ENCODE measurements at regions not wholly inside any gene's neighbourhood (a gene's known extent, or its start where the extent isn't known, plus 50 kb on each side); places are given as distances from the start of the nearest gene placed in this dataset.

DNA sequence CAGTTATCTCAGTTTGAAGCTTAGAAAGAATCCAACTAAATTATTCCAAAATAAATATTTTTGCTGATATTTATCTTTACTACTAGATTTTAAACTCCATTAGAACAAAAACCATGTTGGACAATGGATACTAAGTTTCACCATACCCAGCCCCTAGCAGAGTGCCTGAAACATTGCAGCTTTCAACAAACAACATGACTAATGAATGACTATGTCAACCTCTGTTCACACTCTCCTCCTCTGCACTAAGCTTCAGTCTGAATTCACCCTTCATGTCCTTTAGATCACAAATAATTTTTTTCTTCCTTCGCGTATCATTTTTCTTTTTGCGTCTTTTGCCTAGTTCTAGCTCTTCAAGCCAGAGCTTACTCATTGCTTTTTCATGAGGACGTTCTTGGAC lies 315.2 kb downstream of the PCDH10 start:
- H3K4me2 ChIP-seq (replicated peaks; ENCODE audit: extremely low read depth, low read length, poor library complexity, severe bottlenecking) = no peak overlapping the region
- Mint-ChIP-seq H3K27ac (no peak overlapping the region), H3K4me1 (no peaks in the 10 kb centered on the region), H3K27me3 (ENCODE audit: low read depth in 3 of 3) (peaks cover 0 to 2% (median 0%) of the 10 kb centered on the region in 3 donors), H3K9me3 (peaks cover 0 to 4% (median 0%) of the 10 kb centered on the region in 7 donors), H3K36me3 (no peaks in the 10 kb centered on the region), H3K4me3 (no peak overlapping the region)
- H2AFZ ChIP-seq (ENCODE audit: insufficient read depth, low read depth, low read length, poor library complexity, severe bottlenecking) = no peak overlapping the region
- 95% methylated on average over 3 of the region's 4 CpGs for WGBS (ENCODE audit: insufficient coverage)
- intact Hi-C loops (cut with micrococcal nuclease) = no loop called here
- no peaks in the 10 kb centered on the region for H3K36me3 ChIP-seq (replicated peaks in 1 of 2; ENCODE audit: control insufficient read depth in 1 of 2, insufficient read depth in 2 of 2, low read length in 2 of 2)
- no peaks in the 10 kb centered on the region for H3K79me2 ChIP-seq (ENCODE audit: insufficient read depth, low read length)
- H3K27me3 ChIP-seq (ENCODE audit: control insufficient read depth in 2 of 2, insufficient read depth in 2 of 2, low read length in 2 of 2) = no peaks in the 10 kb centered on the region
- H3K9me3 ChIP-seq (replicated peaks in 1 of 2; ENCODE audit: control insufficient read depth in 1 of 2, insufficient read depth in 1 of 2, low read length in 2 of 2) = no peaks in the 10 kb centered on the region
- no peak overlapping the region for H3K27ac ChIP-seq (ENCODE audit: low read depth in 1 of 2, low read length in 2 of 2)
- H3K9ac ChIP-seq (ENCODE audit: insufficient read depth, low read length, poor library complexity, severe bottlenecking) = no peak overlapping the region
- no peak for DNase-seq
- no peaks in the 10 kb centered on the region for H3K4me1 ChIP-seq (ENCODE audit: control insufficient read depth in 1 of 2, insufficient read depth in 2 of 2, low read length in 2 of 2)
- H4K20me1 ChIP-seq (ENCODE audit: insufficient read depth, low read length) = no peaks in the 10 kb centered on the region
- no peak overlapping the region for H3K4me3 ChIP-seq (replicated peaks in 1 of 3; ENCODE audit: low read depth in 2 of 3, low read length in 3 of 3)
- TF ChIP-seq, protein P1, sequence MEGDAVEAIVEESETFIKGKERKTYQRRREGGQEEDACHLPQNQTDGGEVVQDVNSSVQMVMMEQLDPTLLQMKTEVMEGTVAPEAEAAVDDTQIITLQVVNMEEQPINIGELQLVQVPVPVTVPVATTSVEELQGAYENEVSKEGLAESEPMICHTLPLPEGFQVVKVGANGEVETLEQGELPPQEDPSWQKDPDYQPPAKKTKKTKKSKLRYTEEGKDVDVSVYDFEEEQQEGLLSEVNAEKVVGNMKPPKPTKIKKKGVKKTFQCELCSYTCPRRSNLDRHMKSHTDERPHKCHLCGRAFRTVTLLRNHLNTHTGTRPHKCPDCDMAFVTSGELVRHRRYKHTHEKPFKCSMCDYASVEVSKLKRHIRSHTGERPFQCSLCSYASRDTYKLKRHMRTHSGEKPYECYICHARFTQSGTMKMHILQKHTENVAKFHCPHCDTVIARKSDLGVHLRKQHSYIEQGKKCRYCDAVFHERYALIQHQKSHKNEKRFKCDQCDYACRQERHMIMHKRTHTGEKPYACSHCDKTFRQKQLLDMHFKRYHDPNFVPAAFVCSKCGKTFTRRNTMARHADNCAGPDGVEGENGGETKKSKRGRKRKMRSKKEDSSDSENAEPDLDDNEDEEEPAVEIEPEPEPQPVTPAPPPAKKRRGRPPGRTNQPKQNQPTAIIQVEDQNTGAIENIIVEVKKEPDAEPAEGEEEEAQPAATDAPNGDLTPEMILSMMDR (IDR thresholded peaks at IDR 0.05) = no peak

DNA sequence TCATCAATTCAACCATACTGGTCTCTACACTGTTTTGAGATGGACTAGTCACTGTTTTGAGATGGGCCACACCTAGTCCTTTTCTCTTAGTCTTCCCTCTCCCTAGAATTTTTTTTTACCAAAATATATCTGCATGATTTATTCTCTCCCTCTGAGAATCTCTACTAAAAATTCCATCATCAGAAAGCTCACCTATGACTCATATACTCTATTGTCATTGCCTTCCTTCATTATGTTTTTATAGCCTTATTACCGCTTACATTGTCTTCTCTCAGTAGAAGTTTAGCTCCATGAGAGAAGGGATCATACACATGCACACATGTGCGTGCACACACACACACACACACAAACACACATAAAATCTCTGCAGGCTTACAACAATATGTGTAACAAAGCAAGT lies 303.6 kb downstream of the PCDH10 start:
- Histone ChIP-seq H3K9ac (ENCODE audit: insufficient read depth, low read length, poor library complexity, severe bottlenecking) (no peak overlapping the region), H3K4me1 (ENCODE audit: control insufficient read depth in 1 of 2, insufficient read depth in 2 of 2, low read length in 2 of 2) (no peaks in the 10 kb centered on the region), H3K4me2 (replicated peaks; ENCODE audit: extremely low read depth, low read length, poor library complexity, severe bottlenecking) (no peak overlapping the region), H3K9me3 (replicated peaks in 1 of 2; ENCODE audit: control insufficient read depth in 1 of 2, insufficient read depth in 1 of 2, low read length in 2 of 2) (no peaks in the 10 kb centered on the region), H3K4me3 (replicated peaks in 1 of 3; ENCODE audit: low read depth in 2 of 3, low read length in 3 of 3) (no peak overlapping the region), H2AFZ (ENCODE audit: insufficient read depth, low read depth, low read length, poor library complexity, severe bottlenecking) (no peak overlapping the region), H3K27me3 (ENCODE audit: control insufficient read depth in 2 of 2, insufficient read depth in 2 of 2, low read length in 2 of 2) (no peaks in the 10 kb centered on the region), H3K36me3 (replicated peaks in 1 of 2; ENCODE audit: control insufficient read depth in 1 of 2, insufficient read depth in 2 of 2, low read length in 2 of 2) (no peaks in the 10 kb centered on the region), H3K79me2 (ENCODE audit: insufficient read depth, low read length) (no peaks in the 10 kb centered on the region), H3K27ac (ENCODE audit: low read depth in 1 of 2, low read length in 2 of 2) (no peak overlapping the region), H4K20me1 (ENCODE audit: insufficient read depth, low read length) (no peaks in the 10 kb centered on the region)
- no peak overlapping the region for H3K4me3 Mint-ChIP-seq
- H3K27me3 Mint-ChIP-seq (ENCODE audit: low read depth in 3 of 3) = peaks cover 0 to 5% (median 1%) of the 10 kb centered on the region in 3 donors
- intact Hi-C loops (cut with micrococcal nuclease) = no loop called here
- WGBS (ENCODE audit: insufficient coverage) = no CpG with 5 or more reads among the region's 2 CpGs
- no peak overlapping the region for H3K27ac Mint-ChIP-seq
- TF ChIP-seq, protein P1 (IDR thresholded peaks at IDR 0.05) = no peak
- no peak for DNase-seq
- H3K4me1 Mint-ChIP-seq = no peaks in the 10 kb centered on the region
- H3K36me3 Mint-ChIP-seq = no peaks in the 10 kb centered on the region
- H3K9me3 Mint-ChIP-seq = peaks cover 0 to 3% (median 0%) of the 10 kb centered on the region in 7 donors
